ENCODE measurements at regions not wholly inside any gene's neighbourhood (a gene's known extent, or its start where the extent isn't known, plus 50 kb on each side); places are given as distances from the start of the nearest gene placed in this dataset.

DNA sequence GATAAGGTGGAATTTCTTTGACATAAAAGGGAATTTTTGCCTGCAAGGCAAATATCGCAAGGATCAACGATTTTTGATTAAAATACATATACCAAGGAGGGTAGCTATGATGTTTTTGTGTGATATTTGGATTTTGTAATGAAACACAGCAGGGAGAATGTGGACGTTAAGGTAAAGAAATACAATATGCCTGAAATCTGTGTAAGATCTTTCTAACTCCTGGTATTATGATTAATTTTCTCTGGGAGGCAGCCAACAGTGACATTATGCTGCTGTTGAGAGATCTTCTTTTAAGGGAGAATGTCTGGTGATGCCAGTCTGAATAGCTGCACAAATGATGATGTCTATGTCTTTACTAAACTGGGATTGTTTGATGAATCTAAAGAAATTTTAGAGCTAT lies 972.2 kb downstream of the SQOR start:
- TF ChIP-seq SIN3A (IDR thresholded peaks at IDR 0.05; ENCODE audit: borderline replicate concordance, insufficient read depth, low read length) (no peak), POLR2AphosphoS5 (IDR thresholded peaks at IDR 0.05; ENCODE audit: low read depth, low read length) (no peak), FOXP2 (optimal IDR thresholded peaks at IDR 0.05; ENCODE audit: borderline replicate concordance, extremely low read depth, extremely low read length, insufficient read depth) (no peak), TAF1 (IDR thresholded peaks at IDR 0.05; ENCODE audit: borderline replicate concordance, insufficient read depth, low read length) (no peak)
- TF ChIP-seq, protein P1, sequence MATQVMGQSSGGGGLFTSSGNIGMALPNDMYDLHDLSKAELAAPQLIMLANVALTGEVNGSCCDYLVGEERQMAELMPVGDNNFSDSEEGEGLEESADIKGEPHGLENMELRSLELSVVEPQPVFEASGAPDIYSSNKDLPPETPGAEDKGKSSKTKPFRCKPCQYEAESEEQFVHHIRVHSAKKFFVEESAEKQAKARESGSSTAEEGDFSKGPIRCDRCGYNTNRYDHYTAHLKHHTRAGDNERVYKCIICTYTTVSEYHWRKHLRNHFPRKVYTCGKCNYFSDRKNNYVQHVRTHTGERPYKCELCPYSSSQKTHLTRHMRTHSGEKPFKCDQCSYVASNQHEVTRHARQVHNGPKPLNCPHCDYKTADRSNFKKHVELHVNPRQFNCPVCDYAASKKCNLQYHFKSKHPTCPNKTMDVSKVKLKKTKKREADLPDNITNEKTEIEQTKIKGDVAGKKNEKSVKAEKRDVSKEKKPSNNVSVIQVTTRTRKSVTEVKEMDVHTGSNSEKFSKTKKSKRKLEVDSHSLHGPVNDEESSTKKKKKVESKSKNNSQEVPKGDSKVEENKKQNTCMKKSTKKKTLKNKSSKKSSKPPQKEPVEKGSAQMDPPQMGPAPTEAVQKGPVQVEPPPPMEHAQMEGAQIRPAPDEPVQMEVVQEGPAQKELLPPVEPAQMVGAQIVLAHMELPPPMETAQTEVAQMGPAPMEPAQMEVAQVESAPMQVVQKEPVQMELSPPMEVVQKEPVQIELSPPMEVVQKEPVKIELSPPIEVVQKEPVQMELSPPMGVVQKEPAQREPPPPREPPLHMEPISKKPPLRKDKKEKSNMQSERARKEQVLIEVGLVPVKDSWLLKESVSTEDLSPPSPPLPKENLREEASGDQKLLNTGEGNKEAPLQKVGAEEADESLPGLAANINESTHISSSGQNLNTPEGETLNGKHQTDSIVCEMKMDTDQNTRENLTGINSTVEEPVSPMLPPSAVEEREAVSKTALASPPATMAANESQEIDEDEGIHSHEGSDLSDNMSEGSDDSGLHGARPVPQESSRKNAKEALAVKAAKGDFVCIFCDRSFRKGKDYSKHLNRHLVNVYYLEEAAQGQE (IDR thresholded peaks at IDR 0.05; ENCODE audit: insufficient read depth in 1 of 2, low read depth in 2 of 2, low read length in 2 of 2): no peak

DNA sequence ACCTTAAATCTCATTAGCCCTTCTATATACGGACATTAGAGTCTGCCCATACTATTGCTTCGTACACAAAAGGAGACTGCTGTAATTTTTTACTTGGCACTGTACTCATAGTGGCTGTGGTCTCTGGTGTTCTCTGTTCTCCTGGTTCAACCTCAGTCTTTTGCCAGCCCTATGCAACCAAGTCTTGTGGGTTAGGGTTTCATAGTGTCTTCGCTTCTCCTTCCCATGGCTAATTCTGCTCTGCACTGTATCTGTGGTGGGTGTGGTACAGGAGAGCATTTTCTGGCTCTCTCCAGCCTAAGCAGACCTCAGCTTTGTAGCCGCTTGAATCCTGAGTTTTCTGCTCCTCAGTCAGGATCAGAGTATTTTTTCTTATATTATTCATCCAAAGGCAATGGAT lies 981.2 kb downstream of the SQOR start:
- TF ChIP-seq TAF1 (IDR thresholded peaks at IDR 0.05; ENCODE audit: borderline replicate concordance, insufficient read depth, low read length) (no peak), SIN3A (IDR thresholded peaks at IDR 0.05; ENCODE audit: borderline replicate concordance, insufficient read depth, low read length) (no peak), FOXP2 (optimal IDR thresholded peaks at IDR 0.05; ENCODE audit: borderline replicate concordance, extremely low read depth, extremely low read length, insufficient read depth) (no peak), POLR2AphosphoS5 (IDR thresholded peaks at IDR 0.05; ENCODE audit: low read depth, low read length) (no peak)
- TF ChIP-seq, protein P1 (IDR thresholded peaks at IDR 0.05; ENCODE audit: insufficient read depth in 1 of 2, low read depth in 2 of 2, low read length in 2 of 2): no peak

DNA sequence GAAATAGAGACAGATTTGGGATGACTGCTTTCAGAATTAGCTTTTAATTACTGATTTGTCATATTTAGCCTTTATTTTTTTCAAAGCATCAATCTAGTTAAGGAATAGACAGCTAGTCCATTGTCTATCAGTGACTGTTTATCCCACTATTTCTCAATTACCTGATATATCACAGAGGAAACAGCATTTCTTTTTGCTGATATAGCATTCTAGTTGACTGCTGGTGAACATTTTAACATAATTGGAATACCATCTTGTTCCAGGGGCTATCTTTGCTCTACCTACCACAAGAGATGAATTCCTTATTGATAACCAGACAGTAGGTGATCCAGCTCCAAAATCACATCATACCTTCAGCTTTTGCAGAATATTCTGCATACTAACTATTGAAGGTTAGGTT lies 982.7 kb downstream of the SQOR start:
- no peak for TF ChIP-seq FOXP2 (optimal IDR thresholded peaks at IDR 0.05; ENCODE audit: borderline replicate concordance, extremely low read depth, extremely low read length, insufficient read depth)
- no peak for TF ChIP-seq SIN3A (IDR thresholded peaks at IDR 0.05; ENCODE audit: borderline replicate concordance, insufficient read depth, low read length)
- TF ChIP-seq, protein P1 (IDR thresholded peaks at IDR 0.05; ENCODE audit: insufficient read depth in 1 of 2, low read depth in 2 of 2, low read length in 2 of 2): no peak
- no peak for TF ChIP-seq POLR2AphosphoS5 (IDR thresholded peaks at IDR 0.05; ENCODE audit: low read depth, low read length)
- no peak for TF ChIP-seq TAF1 (IDR thresholded peaks at IDR 0.05; ENCODE audit: borderline replicate concordance, insufficient read depth, low read length)

DNA sequence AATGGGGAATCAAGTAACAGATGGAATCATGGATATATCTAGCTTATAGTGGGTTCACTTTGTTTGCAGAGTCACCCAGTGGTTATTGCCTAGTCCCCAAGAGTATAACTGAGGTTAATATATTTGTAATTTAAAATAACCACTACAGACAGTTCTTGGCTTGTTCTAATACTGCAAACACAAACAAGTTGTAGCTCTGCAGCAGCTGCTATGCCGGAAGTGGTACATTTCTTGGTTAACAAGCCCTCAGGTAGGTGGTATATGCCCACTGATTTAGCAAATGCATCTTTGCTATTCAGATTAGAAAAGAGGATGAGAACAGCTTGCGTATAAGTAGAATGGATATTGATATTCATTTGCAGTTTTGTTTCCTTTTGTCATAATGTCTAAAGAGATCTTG lies 984.2 kb downstream of the SQOR start:
- TF ChIP-seq SIN3A (IDR thresholded peaks at IDR 0.05; ENCODE audit: borderline replicate concordance, insufficient read depth, low read length) (no peak), FOXP2 (optimal IDR thresholded peaks at IDR 0.05; ENCODE audit: borderline replicate concordance, extremely low read depth, extremely low read length, insufficient read depth) (no peak), TAF1 (IDR thresholded peaks at IDR 0.05; ENCODE audit: borderline replicate concordance, insufficient read depth, low read length) (no peak), POLR2AphosphoS5 (IDR thresholded peaks at IDR 0.05; ENCODE audit: low read depth, low read length) (no peak)
- TF ChIP-seq, protein P1 (IDR thresholded peaks at IDR 0.05; ENCODE audit: insufficient read depth in 1 of 2, low read depth in 2 of 2, low read length in 2 of 2): no peak
